SK-N-SH (cell line): ENCODE measurements at regions not wholly inside any gene's neighbourhood (a gene's known extent, or its start where the extent isn't known, plus 50 kb on each side); places are given as distances from the start of the nearest gene placed in this dataset.

ENCODE experiments used
- CTCF ChIA-PET: fragments of 300-600, 350-600 bp; formaldehyde crosslinking; extraction: SDS; loops from one replicate; lab custom pipeline; 2021; lab: Yijun Ruan, JAX
- POLR2A ChIA-PET: fragments of 350-600 bp; sonication (Branson Sonifier 250); formaldehyde crosslinking; extraction: SDS; loops from one replicate; lab custom pipeline; 2020; ENCODE audit warnings: antibody characterized with exemption, inconsistent platforms; lab: Yijun Ruan, JAX
- DNase-seq: peaks from one replicate; pipeline ENCODE4 v3.0.0; 2012
- H2AFZ ChIP-seq: fragments of 200-600 bp; sonication (generic); 2 replicates; pipeline ENCODE4 v1.8.1; 2016; ENCODE audit warnings: antibody characterized with exemption, mild to moderate bottlenecking, low read depth
- H3F3A ChIP-seq: fragments of 200-600 bp; sonication (generic); replicated peaks from 2 replicates; pipeline ENCODE3; 2016; ENCODE audit warnings: antibody characterized with exemption, mild to moderate bottlenecking; ENCODE audit not compliant: insufficient read depth
- H3K27ac ChIP-seq, 2 experiments: fragments of 200-500 bp in 1 of 2; fragments of 200-600 bp in 1 of 2; sonication (Bioruptor generic) in 1 of 2; sonication (generic), shearing (Covaris generic) in 1 of 2; 2 replicates each; pipeline versions ENCODE4 v1.5.1 to v1.6.1; 2014 to 2016; ENCODE audit warnings: low read depth in 2 of 2, inconsistent platforms in 1 of 2, low read length in 1 of 2, mild to moderate bottlenecking in 1 of 2, mixed read lengths in 1 of 2
- H3K27me3 ChIP-seq: fragments of 200-600 bp; sonication (generic), shearing (Covaris generic); 2 replicates; pipeline ENCODE4 v1.6.1; 2016; ENCODE audit warnings: mixed run types; ENCODE audit not compliant: insufficient read depth
- H3K36me3 ChIP-seq, 2 experiments: fragments of 200-500 bp in 1 of 2; fragments of 200-600 bp in 1 of 2; sonication (Bioruptor generic) in 1 of 2; sonication (generic) in 1 of 2; replicated peaks in 1 of 2; 2 replicates each; pipeline versions ENCODE3 to v1.5.1; 2014 to 2016; ENCODE audit warnings: low read length in 1 of 2, mild to moderate bottlenecking in 1 of 2; ENCODE audit not compliant: insufficient read depth in 2 of 2, control insufficient read depth in 1 of 2
- H3K4me1 ChIP-seq, 2 experiments: fragments of 200-500 bp in 1 of 2; fragments of 200-600 bp in 1 of 2; sonication (Bioruptor generic) in 1 of 2; sonication (generic), shearing (Covaris generic) in 1 of 2; 2 replicates each; pipeline versions ENCODE4 v1.5.1 to v1.6.1; 2014 to 2016; ENCODE audit warnings: low read depth in 1 of 2, low read length in 1 of 2, mixed run types in 1 of 2; ENCODE audit not compliant: insufficient read depth in 2 of 2, control insufficient read depth in 1 of 2
- H3K4me2 ChIP-seq: fragments of 200-600 bp; sonication (generic), shearing (Covaris generic); 2 replicates; pipeline ENCODE4 v1.6.1; 2017; ENCODE audit warnings: mixed run types
- H3K4me3 ChIP-seq, 2 experiments: fragments of 200-500 bp in 1 of 2; fragments of 200-600 bp in 1 of 2; sonication (Bioruptor generic) in 1 of 2; sonication (generic), shearing (Covaris generic) in 1 of 2; 2 replicates each; pipeline versions ENCODE4 v1.5.1 to v1.8.1; 2014 to 2016; ENCODE audit warnings: low read depth in 2 of 2, inconsistent platforms in 1 of 2, low read length in 1 of 2, mild to moderate bottlenecking in 1 of 2, mixed read lengths in 1 of 2, moderate library complexity in 1 of 2
- H3K79me2 ChIP-seq: fragments of 200-600 bp; sonication (generic); 2 replicates; pipeline ENCODE4 v1.8.1; 2017; ENCODE audit warnings: mild to moderate bottlenecking; ENCODE audit not compliant: insufficient read depth
- H3K9ac ChIP-seq: fragments of 200-600 bp; sonication (generic); 2 replicates; pipeline ENCODE4 v1.6.1; 2017; ENCODE audit warnings: mixed run types
- H3K9me2 ChIP-seq: fragments of 200-600 bp; sonication (generic); 2 replicates; pipeline ENCODE4 v1.6.1; 2017; ENCODE audit warnings: mixed run types
- H3K9me3 ChIP-seq: fragments of 200-600 bp; sonication (generic); 2 replicates; pipeline ENCODE4 v1.6.1; 2017; ENCODE audit warnings: mixed run types, mild to moderate bottlenecking, moderate library complexity
- H4K20me1 ChIP-seq: fragments of 200-600 bp; sonication (generic); 2 replicates; pipeline ENCODE4 v1.6.1; 2017; ENCODE audit warnings: mild to moderate bottlenecking, mixed run types; ENCODE audit not compliant: insufficient read depth
- CHD2 ChIP-seq: fragments of 150-350 bp; IDR thresholded peaks from 2 replicates; pipeline ENCODE4 v1.6.1; 2018; ENCODE audit warnings: low read length; ENCODE audit not compliant: partially characterized antibody
- CTCF ChIP-seq: fragments of 200-600 bp; sonication (generic); IDR thresholded peaks from 2 replicates; pipeline ENCODE4 v1.6.1; 2017; ENCODE audit warnings: antibody characterized with exemption, mild to moderate bottlenecking, moderate library complexity
- ELF1 ChIP-seq: IDR thresholded peaks from 2 replicates; pipeline ENCODE4 v1.4.0; 2012
- FOXJ3 ChIP-seq: sonication (generic); formaldehyde crosslinking; IDR thresholded peaks from 2 replicates; pipeline ENCODE4 v1.5.1; 2020; ENCODE audit warnings: mild to moderate bottlenecking, missing genetic modification reagents
- GATA2 ChIP-seq: sonication (generic); formaldehyde crosslinking; IDR thresholded peaks from 2 replicates; pipeline ENCODE4 v1.5.0; 2020; ENCODE audit warnings: mild to moderate bottlenecking, missing genetic modification reagents
- MEF2A ChIP-seq: IDR thresholded peaks from 2 replicates; pipeline ENCODE4 v1.4.0; 2012; ENCODE audit warnings: low read depth, borderline replicate concordance
- NFIC ChIP-seq: IDR thresholded peaks from 2 replicates; pipeline ENCODE4 v1.4.0; 2012; ENCODE audit warnings: borderline replicate concordance
- NRF1 ChIP-seq: IDR thresholded peaks from 2 replicates; pipeline ENCODE4 v1.6.1; 2012; ENCODE audit warnings: low read depth, mild to moderate bottlenecking, low read length
- PBX3 ChIP-seq: IDR thresholded peaks from 2 replicates; pipeline ENCODE4; 2012
- REST ChIP-seq: IDR thresholded peaks from 2 replicates; pipeline ENCODE4 v1.6.1; 2012; ENCODE audit warnings: mild to moderate bottlenecking, low read depth, low read length, moderate library complexity
- RFX5 ChIP-seq: IDR thresholded peaks from 2 replicates; pipeline ENCODE4 v1.6.1; 2012; ENCODE audit warnings: mild to moderate bottlenecking, improper control_type of control experiment, low read length
- SIN3A ChIP-seq: IDR thresholded peaks from 2 replicates; pipeline ENCODE4 v1.6.1; 2012; ENCODE audit warnings: low read depth, mild to moderate bottlenecking, low read length, moderate library complexity, borderline replicate concordance
- TAF1 ChIP-seq: IDR thresholded peaks from 2 replicates; pipeline ENCODE4 v1.6.1; 2012; ENCODE audit warnings: low read depth, mild to moderate bottlenecking, low read length, moderate library complexity, borderline replicate concordance
- TCF12 ChIP-seq: IDR thresholded peaks from 2 replicates; pipeline ENCODE4 v1.4.0; 2012
- TEAD4 ChIP-seq: IDR thresholded peaks from 2 replicates; pipeline ENCODE4 v1.4.0; 2012; ENCODE audit warnings: mild to moderate bottlenecking, borderline replicate concordance; ENCODE audit not compliant: insufficient read depth
- USF1 ChIP-seq: IDR thresholded peaks from 2 replicates; pipeline ENCODE4 v1.4.0; 2012; ENCODE audit warnings: low read depth, borderline replicate concordance
- WGBS: methylation state at CpG from one replicate; pipeline ENCODE4 v1.1.6; 2017; ENCODE audit warnings: low lambda C conversion rate; 5-methylcytosine and 5-hydroxymethylcytosine counted together
- TF ChIP-seq, protein P1 (sequence below): IDR thresholded peaks from 2 replicates; pipeline ENCODE4 v1.4.0; 2012; ENCODE audit warnings: low read depth

GRCh38 chr14:62632771-62633170 lies 412.5 kb downstream of the KCNH5 start:
- CTCF ChIA-PET: no interaction called here
- POLR2A ChIA-PET: no interaction called here

GRCh38 chr14:62645649-62646048 lies 399.6 kb downstream of the KCNH5 start:
- no peak overlapping the region for H3K4me3 ChIP-seq
- no peaks in the 10 kb centered on the region for H3K27me3 ChIP-seq
- H3K4me1 ChIP-seq: no peaks in the 10 kb centered on the region; a peak in 1 of 4 replicates
- H3F3A ChIP-seq: no peaks in the 10 kb centered on the region
- DNase-seq: no peak
- H3K9ac ChIP-seq: no peak overlapping the region
- POLR2A ChIA-PET: no interaction called here
- no peak for TF ChIP-seq MEF2A
- TF ChIP-seq, protein P1, sequence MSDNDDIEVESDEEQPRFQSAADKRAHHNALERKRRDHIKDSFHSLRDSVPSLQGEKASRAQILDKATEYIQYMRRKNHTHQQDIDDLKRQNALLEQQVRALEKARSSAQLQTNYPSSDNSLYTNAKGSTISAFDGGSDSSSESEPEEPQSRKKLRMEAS: no peak
- TF ChIP-seq TAF1: no peak
- TF ChIP-seq FOXJ3 (CRISPR knock-in tag): no peak
- no peak for TF ChIP-seq NRF1
- no peak for TF ChIP-seq NFIC
- TF ChIP-seq PBX3: no peak
- TF ChIP-seq REST: no peak
- TF ChIP-seq GATA2 (CRISPR knock-in tag): no peak
- no peak for TF ChIP-seq ELF1
- TF ChIP-seq SIN3A: no peak
- no peak for TF ChIP-seq CTCF
- no peak for TF ChIP-seq TCF12
- no peak for TF ChIP-seq CHD2
- TF ChIP-seq TEAD4: no peak
- no peak for TF ChIP-seq USF1
- TF ChIP-seq, all 33 proteins: peak for 0
- H3K9me2 ChIP-seq: no peaks in the 10 kb centered on the region
- WGBS: 6% methylated on average over 3 of the region's 3 CpGs
- H3K36me3 ChIP-seq: no peaks in the 10 kb centered on the region
- no peak overlapping the region for H3K4me2 ChIP-seq
- H3K79me2 ChIP-seq: no peaks in the 10 kb centered on the region
- H2AFZ ChIP-seq: no peak overlapping the region; the same call in 1 of the 2 replicates
- CTCF ChIA-PET: no interaction called here
- no peaks in the 10 kb centered on the region for H4K20me1 ChIP-seq
- no peak overlapping the region for H3K27ac ChIP-seq
- H3K9me3 ChIP-seq: no peaks in the 10 kb centered on the region

More at GRCh38 chr14:62632771-62633170, 412.5 kb downstream of the KCNH5 start:
- Histone ChIP-seq H3K4me3 (no peak overlapping the region), H3K4me1 (no peaks in the 10 kb centered on the region), H3K9ac (no peak overlapping the region), H3K27me3 (no peaks in the 10 kb centered on the region), H3K36me3 (no peaks in the 10 kb centered on the region), H3K27ac (no peak overlapping the region), H3F3A (no peaks in the 10 kb centered on the region), H2AFZ (no peak overlapping the region), H3K9me2 (no peaks in the 10 kb centered on the region), H4K20me1 (no peaks in the 10 kb centered on the region), H3K79me2 (no peaks in the 10 kb centered on the region), H3K4me2 (no peak overlapping the region), H3K9me3 (no peaks in the 10 kb centered on the region)
- DNase-seq: no peak
- no peak for TF ChIP-seq RFX5
- 14% methylated on average over 4 of the region's 4 CpGs for WGBS
